Stimulated activated CD4-positive, alpha-beta T cell treated with anti-CD3 and anti-CD28 coated beads, Interleukin-1b, Interleukin-23, amount 100 ng/mL, for 24 hours (primary cell): ENCODE measurements at regions not wholly inside any gene's neighbourhood (a gene's known extent, or its start where the extent isn't known, plus 50 kb on each side); places are given as distances from the start of the nearest gene placed in this dataset.

Source experiments
- DNase-seq, 4 experiments: peaks; one replicate each; pipeline ENCODE4 v3.0.0-alpha.2; 2020; ENCODE audit warnings: low read depth in 4 of 4, low spot score in 1 of 4

GRCh38 chr6:134375220-134375580, 57.3 kb upstream of the SGK1 start:
- DNase-seq = no peak

- no peak for DNase-seq
Measured at GRCh38 chr6:134374491-134375219, 56.7 kb upstream of the SGK1 start.

- DNase-seq = no peak
Measured at GRCh38 chr6:134373993-134374392, 56.1 kb upstream of the SGK1 start.

- DNase-seq = no peak
Measured at GRCh38 chr6:134373282-134373922, 55.5 kb upstream of the SGK1 start.

- DNase-seq = no peak
Measured at GRCh38 chr6:134372603-134373281, 54.8 kb upstream of the SGK1 start.

- DNase-seq = no peak
Measured at GRCh38 chr6:134368670-134369069, 50.8 kb upstream of the SGK1 start.
